ENCODE measurements at regions not wholly inside any gene's neighbourhood (a gene's known extent, or its start where the extent isn't known, plus 50 kb on each side); places are given as distances from the start of the nearest gene placed in this dataset.
A peak's percentile ranks its signal among the peaks of the same experiment; 100 is the strongest.

DNA sequence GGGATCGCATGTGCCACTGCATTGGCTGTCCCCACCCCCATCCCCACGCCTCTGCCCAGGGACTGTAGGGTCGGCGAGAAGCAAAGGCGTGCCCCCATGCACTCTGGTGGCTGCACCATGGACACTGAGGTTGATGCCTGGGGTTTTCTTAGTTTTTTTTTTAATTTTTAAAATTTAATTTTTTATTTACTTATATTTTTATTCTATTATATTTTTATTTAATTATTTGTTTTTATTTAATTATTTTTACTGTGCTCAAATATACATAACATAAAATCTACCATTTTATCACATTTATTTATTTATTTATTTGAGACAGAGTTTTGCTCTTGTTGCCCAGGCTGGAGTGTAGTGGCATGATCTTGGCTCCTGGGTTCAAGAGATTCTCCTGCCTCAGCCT lies 57.4 kb downstream of the SOCS3 start:
- intact Hi-C loops (cut with micrococcal nuclease; ENCODE audit: unreplicated experiment) = no loop called here

DNA sequence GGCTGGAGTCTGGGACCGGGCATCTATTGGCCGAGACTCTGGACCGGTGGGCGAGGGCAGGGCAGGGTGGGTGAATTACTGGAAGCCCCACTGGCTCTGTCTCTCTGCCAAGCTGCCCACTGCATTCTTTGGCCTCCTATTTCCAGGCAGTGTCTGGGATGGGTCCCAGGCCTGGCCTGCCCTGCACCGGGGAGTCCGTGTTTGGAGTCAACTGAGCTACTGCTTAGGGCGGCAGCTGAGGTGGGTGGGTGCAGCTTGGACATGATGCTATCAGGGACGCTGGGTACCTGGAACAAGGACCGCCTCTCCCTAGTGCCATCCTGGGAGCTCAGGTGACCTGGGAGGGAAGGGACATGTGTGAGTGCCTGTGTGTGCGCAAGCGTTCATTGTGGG lies 58.1 kb downstream of the SOCS3 start:
- Histone ChIP-seq H3K4me2 (ENCODE audit: low read depth, low read length) (no peak overlapping the region), H3K4me1 (ENCODE audit: insufficient read depth, low read length) (peaks cover 17% of the 10 kb centered on the region), H3K9me3 (ENCODE audit: low read length) (peaks cover 2% of the 10 kb centered on the region; the same call in 1 of the 2 replicates), H3K9ac (ENCODE audit: insufficient read depth, low read depth, low read length) (no peak overlapping the region), H2AFZ (ENCODE audit: low read length) (no peak overlapping the region), H4K20me1 (ENCODE audit: insufficient read depth, low read length) (no peaks in the 10 kb centered on the region), H3K4me3 (replicated peaks in 1 of 3; ENCODE audit: insufficient read depth in 1 of 3, low read depth in 2 of 3, low read length in 3 of 3) (no peak overlapping the region), H3K27me3 (ENCODE audit: control insufficient read depth in 1 of 2, insufficient read depth in 2 of 2, low read length in 2 of 2) (peaks cover 9 to 47% of the 10 kb centered on the region in 2 experiments), H3K27ac (ENCODE audit: extremely low read length, insufficient read depth, low read length) (no peak overlapping the region), H3K79me2 (ENCODE audit: insufficient read depth, low read length) (no peaks in the 10 kb centered on the region), H3K36me3 (replicated peaks in 1 of 2; ENCODE audit: control insufficient read depth in 1 of 2, insufficient read depth in 2 of 2, low read length in 2 of 2) (no peaks in the 10 kb centered on the region)
- in situ Hi-C loops (cut with HindIII; ENCODE audit: extremely low pct_ligation_motif_present, low pct_unique_long_range_greater_than_20kb) (no loop called here), intact Hi-C loops (cut with micrococcal nuclease; ENCODE audit: unreplicated experiment) (no loop called here)
- DNase-seq (ENCODE audit: low spot score) = no peak
- TF ChIP-seq, protein P1, sequence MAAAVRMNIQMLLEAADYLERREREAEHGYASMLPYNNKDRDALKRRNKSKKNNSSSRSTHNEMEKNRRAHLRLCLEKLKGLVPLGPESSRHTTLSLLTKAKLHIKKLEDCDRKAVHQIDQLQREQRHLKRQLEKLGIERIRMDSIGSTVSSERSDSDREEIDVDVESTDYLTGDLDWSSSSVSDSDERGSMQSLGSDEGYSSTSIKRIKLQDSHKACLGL (CRISPR knock-in tag; IDR thresholded peaks at IDR 0.05) = 0 out of 2 replicates have a peak, but pooled peaks have one; percentile 36
- TF ChIP-seq FOXA1 (IDR thresholded peaks at IDR 0.05) (no peak), FOXA1 (CRISPR knock-in tag; IDR thresholded peaks at IDR 0.05) (no peak)
- 66% methylated on average over 11 of the region's 11 CpGs for WGBS (ENCODE audit: low lambda C conversion rate)
- no TSS peak for BruUV-seq (replicated peaks)
- FAIRE-seq = no peak
- ChIA-PET POLR2A (interaction anchor here (1.4 kb wide), 1 partner anchor 120 kb away, joined by 3 read pairs; no protein-coding TSS in a partner anchor), CTCF (ENCODE audit: low intra/inter-chr PET ratio, low total read pairs) (no interaction called here)
- no peak for ATAC-seq

More for the DNA sequence above, 57.4 kb downstream of the SOCS3 start:
- 82% methylated on average over 5 of the region's 5 CpGs for WGBS (ENCODE audit: low lambda C conversion rate)
- no peak for FAIRE-seq
- Histone ChIP-seq H2AFZ (ENCODE audit: low read length) (no peak overlapping the region), H3K36me3 (replicated peaks in 1 of 2; ENCODE audit: control insufficient read depth in 1 of 2, insufficient read depth in 2 of 2, low read length in 2 of 2) (no peaks in the 10 kb centered on the region), H3K9me3 (ENCODE audit: low read length) (peaks cover 5% of the 10 kb centered on the region; the same call in 1 of the 2 replicates), H3K27ac (ENCODE audit: extremely low read length, insufficient read depth, low read length) (no peak overlapping the region), H3K9ac (ENCODE audit: insufficient read depth, low read depth, low read length) (no peak overlapping the region), H3K4me1 (ENCODE audit: insufficient read depth, low read length) (peaks cover 11% of the 10 kb centered on the region), H3K4me2 (ENCODE audit: low read depth, low read length) (no peak overlapping the region), H3K4me3 (replicated peaks in 1 of 3; ENCODE audit: insufficient read depth in 1 of 3, low read depth in 2 of 3, low read length in 3 of 3) (no peak overlapping the region), H3K27me3 (ENCODE audit: control insufficient read depth in 1 of 2, insufficient read depth in 2 of 2, low read length in 2 of 2) (peaks cover 9 to 52% of the 10 kb centered on the region in 2 experiments), H3K79me2 (ENCODE audit: insufficient read depth, low read length) (no peaks in the 10 kb centered on the region), H4K20me1 (ENCODE audit: insufficient read depth, low read length) (no peaks in the 10 kb centered on the region)
- no peak for ATAC-seq
- POLR2A ChIA-PET = no interaction called here
- DNase-seq (ENCODE audit: low spot score) = no peak
- TF ChIP-seq ZNF549 (CRISPR knock-in tag; IDR thresholded peaks at IDR 0.05) (no peak), ZNF224 (CRISPR knock-in tag; IDR thresholded peaks at IDR 0.05) (no peak), ZNF737 (CRISPR knock-in tag; IDR thresholded peaks at IDR 0.05; ENCODE audit: borderline replicate concordance) (no peak), FOSL2 (CRISPR knock-in tag; IDR thresholded peaks at IDR 0.05) (no peak), ZNF775 (CRISPR knock-in tag; IDR thresholded peaks at IDR 0.05; ENCODE audit: borderline replicate concordance) (no peak), AKAP8 (CRISPR knock-in tag; IDR thresholded peaks at IDR 0.05) (no peak)
- TF ChIP-seq, protein P2, sequence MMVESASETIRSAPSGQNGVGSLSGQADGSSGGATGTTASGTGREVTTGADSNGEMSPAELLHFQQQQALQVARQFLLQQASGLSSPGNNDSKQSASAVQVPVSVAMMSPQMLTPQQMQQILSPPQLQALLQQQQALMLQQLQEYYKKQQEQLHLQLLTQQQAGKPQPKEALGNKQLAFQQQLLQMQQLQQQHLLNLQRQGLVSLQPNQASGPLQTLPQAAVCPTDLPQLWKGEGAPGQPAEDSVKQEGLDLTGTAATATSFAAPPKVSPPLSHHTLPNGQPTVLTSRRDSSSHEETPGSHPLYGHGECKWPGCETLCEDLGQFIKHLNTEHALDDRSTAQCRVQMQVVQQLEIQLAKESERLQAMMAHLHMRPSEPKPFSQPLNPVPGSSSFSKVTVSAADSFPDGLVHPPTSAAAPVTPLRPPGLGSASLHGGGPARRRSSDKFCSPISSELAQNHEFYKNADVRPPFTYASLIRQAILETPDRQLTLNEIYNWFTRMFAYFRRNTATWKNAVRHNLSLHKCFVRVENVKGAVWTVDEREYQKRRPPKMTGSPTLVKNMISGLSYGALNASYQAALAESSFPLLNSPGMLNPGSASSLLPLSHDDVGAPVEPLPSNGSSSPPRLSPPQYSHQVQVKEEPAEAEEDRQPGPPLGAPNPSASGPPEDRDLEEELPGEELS (CRISPR knock-in tag; IDR thresholded peaks at IDR 0.05) = no peak
- BruUV-seq (replicated peaks) = no TSS peak
- CTCF ChIA-PET (ENCODE audit: low intra/inter-chr PET ratio, low total read pairs) = no interaction called here
- in situ Hi-C loops (cut with HindIII; ENCODE audit: extremely low pct_ligation_motif_present, low pct_unique_long_range_greater_than_20kb) = no loop called here
